Activated naive CD4-positive, alpha-beta T cell treated with anti-CD3 and anti-CD28 coated beads, Interleukin-2, amount 10 ng/mL, durations not matched to agents 7 days and 5 days (primary cell): ENCODE measurements at regions not wholly inside any gene's neighbourhood (a gene's known extent, or its start where the extent isn't known, plus 50 kb on each side); places are given as distances from the start of the nearest gene placed in this dataset.

Experiments used
- CTCF ChIA-PET: fragments of 350-600 bp; sonication (Branson Sonifier 250); formaldehyde crosslinking; loops from one replicate; lab custom pipeline; 2021; ENCODE audit warnings: antibody characterized with exemption; lab: Charles Lee
- DNase-seq: peaks from one replicate; pipeline ENCODE4 v3.0.0-alpha.2; 2020
- H3K27ac Mint-ChIP-seq: one replicate; pipeline ENCODE4 v1.8.0; 2021; ENCODE audit warnings: mild to moderate bottlenecking, moderate library complexity, mixed read lengths
- H3K27me3 Mint-ChIP-seq: one replicate; pipeline ENCODE4 v1.8.0; 2021; ENCODE audit warnings: mild to moderate bottlenecking, mixed read lengths
- H3K36me3 Mint-ChIP-seq: one replicate; pipeline ENCODE4 v1.8.0; 2021; ENCODE audit warnings: mixed read lengths
- H3K4me1 Mint-ChIP-seq: one replicate; pipeline ENCODE4 v1.8.0; 2021; ENCODE audit warnings: mixed read lengths
- H3K4me3 Mint-ChIP-seq: one replicate; pipeline ENCODE4 v1.8.0; 2021; ENCODE audit warnings: mild to moderate bottlenecking, moderate library complexity, mixed read lengths
- H3K9me3 Mint-ChIP-seq: one replicate; pipeline ENCODE4 v1.8.0; 2021; ENCODE audit warnings: mixed read lengths

DNA sequence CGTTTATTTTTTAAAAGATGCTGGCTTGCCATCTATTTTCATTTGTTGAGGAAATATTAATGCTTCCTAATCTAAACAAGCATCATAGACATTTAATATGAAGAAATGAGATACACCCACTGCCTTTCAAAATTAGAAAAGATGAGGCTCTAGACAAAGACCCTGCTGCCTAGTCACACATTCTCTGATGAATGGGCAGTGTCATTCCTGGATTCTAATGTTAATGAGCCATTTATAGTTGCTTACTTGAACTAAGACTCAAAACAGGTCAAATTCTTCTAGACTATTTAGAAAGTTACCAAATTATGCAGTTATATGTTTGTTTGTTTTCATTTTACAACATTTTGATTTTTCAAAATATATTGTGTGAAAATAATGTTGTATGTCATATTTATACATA lies 237.6 kb downstream of the CDH7 start:
- no peak for DNase-seq
- Mint-ChIP-seq H3K27me3 (no peaks in the 10 kb centered on the region), H3K27ac (no peak overlapping the region), H3K9me3 (peaks cover 1% of the 10 kb centered on the region), H3K4me1 (no peaks in the 10 kb centered on the region), H3K36me3 (no peaks in the 10 kb centered on the region), H3K4me3 (no peak overlapping the region)
- CTCF ChIA-PET, result no interaction called here

DNA sequence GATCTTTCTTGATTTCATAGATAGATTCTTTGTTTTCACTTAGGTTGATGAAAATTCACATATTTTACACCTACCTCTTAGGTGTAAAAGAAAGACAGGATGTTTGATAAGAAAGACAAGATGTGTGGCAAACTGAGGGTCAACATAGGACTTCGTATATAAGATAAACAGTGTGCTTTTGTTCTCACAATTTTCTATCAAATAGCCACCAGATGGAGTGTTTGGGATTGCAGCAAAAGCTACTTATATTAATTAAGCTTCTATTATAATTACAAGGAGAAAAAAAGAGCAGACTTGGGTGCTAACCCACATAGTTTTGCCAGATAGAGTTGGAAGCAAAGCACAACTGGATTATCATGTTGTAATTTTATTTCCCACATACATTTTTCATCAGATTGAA lies 232.9 kb downstream of the CDH7 start:
- DNase-seq, result no peak
- no peaks in the 10 kb centered on the region for H3K36me3 Mint-ChIP-seq
- CTCF ChIA-PET, result no interaction called here
- no peaks in the 10 kb centered on the region for H3K27me3 Mint-ChIP-seq
- H3K9me3 Mint-ChIP-seq, result peaks cover 13% of the 10 kb centered on the region
- H3K4me1 Mint-ChIP-seq, result no peaks in the 10 kb centered on the region
- no peak overlapping the region for H3K27ac Mint-ChIP-seq
- no peak overlapping the region for H3K4me3 Mint-ChIP-seq

DNA sequence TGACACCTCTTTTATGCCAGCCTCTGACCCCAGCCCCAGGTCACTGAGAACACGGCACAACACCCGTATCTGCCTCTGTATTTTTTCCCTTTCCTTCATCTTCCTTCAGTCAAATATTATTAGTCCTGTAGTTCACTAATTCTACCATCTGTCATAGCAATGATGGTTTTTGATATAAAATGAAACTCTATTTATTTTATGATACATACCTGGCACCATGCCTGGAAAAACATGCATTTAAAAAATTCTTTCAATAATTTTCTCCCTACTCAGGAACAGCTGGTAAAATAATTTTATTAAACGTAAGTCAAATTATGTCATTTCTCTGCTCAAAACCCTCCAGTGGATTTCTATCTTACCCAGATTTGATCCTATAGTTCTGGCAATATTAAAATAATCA lies 224.7 kb downstream of the CDH7 start:
- no peaks in the 10 kb centered on the region for H3K4me1 Mint-ChIP-seq
- H3K9me3 Mint-ChIP-seq, result peaks cover 4% of the 10 kb centered on the region
- no peaks in the 10 kb centered on the region for H3K36me3 Mint-ChIP-seq
- no peaks in the 10 kb centered on the region for H3K27me3 Mint-ChIP-seq
- H3K27ac Mint-ChIP-seq, result no peak overlapping the region
- CTCF ChIA-PET, result no interaction called here
- DNase-seq, result no peak
- no peak overlapping the region for H3K4me3 Mint-ChIP-seq

DNA sequence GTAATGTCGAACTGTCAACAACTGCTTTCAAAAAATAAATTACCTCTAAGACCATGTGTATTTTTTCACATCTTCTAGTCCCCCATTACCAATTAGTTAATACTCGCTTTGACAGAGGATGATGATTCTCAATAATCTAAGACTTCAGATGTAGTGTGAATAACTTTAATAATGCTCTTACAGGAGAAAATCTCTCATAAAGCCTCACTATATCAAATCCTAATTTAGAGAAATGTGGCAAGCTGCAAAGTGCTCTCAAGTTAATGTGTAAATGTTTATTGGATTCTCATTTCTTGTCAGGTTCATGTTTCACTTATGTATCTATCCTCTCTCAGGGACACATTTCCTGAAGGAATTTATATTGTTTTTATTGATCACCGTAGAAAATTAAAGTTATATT lies 223.9 kb downstream of the CDH7 start:
- Mint-ChIP-seq H3K36me3 (no peaks in the 10 kb centered on the region), H3K4me3 (no peak overlapping the region), H3K27ac (no peak overlapping the region)

DNA sequence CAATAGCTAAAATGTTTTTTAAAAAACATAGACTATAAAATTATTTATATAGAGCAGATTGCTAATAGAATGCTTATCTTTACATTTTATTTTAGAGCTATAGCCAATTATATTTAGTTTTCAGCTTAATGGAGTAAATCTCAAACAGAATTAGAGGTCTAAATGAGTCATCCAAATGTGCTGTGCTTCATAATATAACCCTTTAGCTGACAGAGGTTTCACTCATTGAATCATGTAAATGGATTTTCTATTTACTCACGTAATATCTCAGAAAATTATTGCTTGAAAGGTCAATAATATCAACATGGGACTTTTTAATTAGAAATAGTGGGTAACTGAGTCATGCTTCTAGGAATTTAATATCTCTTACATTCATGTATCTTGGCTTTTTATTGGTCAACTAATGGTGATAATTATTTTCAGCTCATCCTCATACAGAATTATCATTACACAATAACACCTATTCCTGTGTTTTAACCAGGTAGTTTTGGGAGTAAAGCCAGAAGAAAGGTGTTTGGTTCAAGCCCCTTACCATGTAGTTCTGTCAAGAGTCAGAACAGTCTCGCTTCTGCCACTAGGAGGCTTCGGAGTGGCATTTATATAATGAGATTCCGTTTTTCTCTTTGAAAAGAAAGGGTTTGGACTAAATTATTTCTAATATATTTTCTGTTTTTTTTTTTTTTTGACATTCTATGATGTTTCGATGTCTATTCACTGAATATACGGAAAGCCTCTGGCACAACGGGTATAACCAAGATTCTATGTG lies 217.6 kb downstream of the CDH7 start:
- Mint-ChIP-seq H3K4me3 (no peak overlapping the region), H3K27ac (no peak overlapping the region), H3K27me3 (no peaks in the 10 kb centered on the region), H3K4me1 (no peaks in the 10 kb centered on the region), H3K9me3 (peaks cover 5% of the 10 kb centered on the region), H3K36me3 (no peaks in the 10 kb centered on the region)
- DNase-seq, result no peak
- CTCF ChIA-PET, result no interaction called here

More for the DNA sequence above, 223.9 kb downstream of the CDH7 start:
- H3K9me3 Mint-ChIP-seq, result peaks cover 2% of the 10 kb centered on the region
- H3K27me3 Mint-ChIP-seq, result no peaks in the 10 kb centered on the region
- DNase-seq, result no peak
- CTCF ChIA-PET, result no interaction called here
- no peaks in the 10 kb centered on the region for H3K4me1 Mint-ChIP-seq

DNA sequence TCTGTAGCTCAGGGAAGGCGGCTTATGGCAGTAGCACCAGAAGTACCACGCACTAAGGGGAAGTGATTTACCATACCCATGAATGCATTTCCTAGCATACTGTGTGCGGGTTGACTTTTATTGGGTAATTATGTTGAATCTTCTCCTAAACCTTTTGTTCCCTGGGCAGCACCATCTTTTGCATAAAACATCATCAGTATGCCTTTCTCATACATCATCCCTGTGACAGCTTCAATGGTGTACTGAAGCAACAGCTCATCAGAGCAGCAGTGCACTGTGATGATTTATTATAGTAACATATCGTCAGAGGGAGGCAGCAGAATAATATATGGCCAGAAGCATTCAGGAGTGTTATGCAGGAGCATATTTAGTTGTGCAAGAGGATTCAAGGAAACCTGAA lies 204.9 kb downstream of the CDH7 start:
- Mint-ChIP-seq H3K36me3 (no peaks in the 10 kb centered on the region), H3K9me3 (peaks cover 7% of the 10 kb centered on the region), H3K27me3 (no peaks in the 10 kb centered on the region), H3K4me3 (no peak overlapping the region), H3K27ac (no peak overlapping the region), H3K4me1 (no peaks in the 10 kb centered on the region)
- CTCF ChIA-PET, result no interaction called here
- no peak for DNase-seq

DNA sequence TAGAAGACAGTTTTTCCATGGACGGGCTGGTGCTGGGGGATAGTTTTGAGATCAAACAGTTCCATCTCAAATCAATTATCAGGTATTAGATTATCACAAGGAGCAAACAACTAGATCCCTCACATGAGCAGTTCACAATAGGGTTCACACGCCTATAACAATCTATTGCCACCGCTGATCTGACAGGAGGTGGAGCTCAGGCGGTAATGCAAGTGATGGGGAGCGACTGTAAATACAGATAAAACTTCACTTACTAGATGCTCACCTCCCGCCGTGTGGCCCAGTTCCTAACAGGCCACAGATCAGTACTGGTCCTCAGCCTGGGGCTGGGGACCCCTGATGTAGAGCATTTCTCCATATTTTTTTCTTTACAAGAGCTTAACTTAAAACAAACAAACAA lies 203.6 kb downstream of the CDH7 start:
- Mint-ChIP-seq H3K27ac (no peak overlapping the region), H3K36me3 (no peaks in the 10 kb centered on the region), H3K4me3 (no peak overlapping the region), H3K9me3 (peaks cover 7% of the 10 kb centered on the region), H3K4me1 (no peaks in the 10 kb centered on the region), H3K27me3 (no peaks in the 10 kb centered on the region)
- DNase-seq, result no peak
- CTCF ChIA-PET, result no interaction called here

DNA sequence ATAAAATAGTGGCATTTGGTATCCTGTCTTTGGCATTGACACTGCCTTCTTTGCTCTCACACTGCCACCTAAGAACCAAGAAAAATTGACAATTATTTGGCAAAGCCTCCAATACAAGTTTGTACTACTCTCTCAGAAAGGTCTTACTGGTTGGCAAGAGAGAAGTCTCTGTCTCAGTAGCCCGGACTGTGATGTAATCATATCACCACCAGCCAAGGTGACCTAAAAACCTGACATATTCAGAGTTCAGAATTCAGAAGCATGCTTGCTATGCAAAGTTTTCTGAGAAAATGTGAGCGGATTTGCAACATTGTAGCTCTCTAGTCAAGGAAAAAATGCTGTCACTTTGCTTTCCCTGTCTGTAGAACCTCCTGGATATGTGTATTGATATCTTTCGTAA lies 196.0 kb downstream of the CDH7 start:
- peaks cover 5% of the 10 kb centered on the region for H3K9me3 Mint-ChIP-seq
- no peak overlapping the region for H3K27ac Mint-ChIP-seq
- no peaks in the 10 kb centered on the region for H3K36me3 Mint-ChIP-seq
- H3K4me1 Mint-ChIP-seq, result no peaks in the 10 kb centered on the region
- H3K4me3 Mint-ChIP-seq, result no peak overlapping the region
- no peak for DNase-seq
- CTCF ChIA-PET, result no interaction called here
- H3K27me3 Mint-ChIP-seq, result no peaks in the 10 kb centered on the region

DNA sequence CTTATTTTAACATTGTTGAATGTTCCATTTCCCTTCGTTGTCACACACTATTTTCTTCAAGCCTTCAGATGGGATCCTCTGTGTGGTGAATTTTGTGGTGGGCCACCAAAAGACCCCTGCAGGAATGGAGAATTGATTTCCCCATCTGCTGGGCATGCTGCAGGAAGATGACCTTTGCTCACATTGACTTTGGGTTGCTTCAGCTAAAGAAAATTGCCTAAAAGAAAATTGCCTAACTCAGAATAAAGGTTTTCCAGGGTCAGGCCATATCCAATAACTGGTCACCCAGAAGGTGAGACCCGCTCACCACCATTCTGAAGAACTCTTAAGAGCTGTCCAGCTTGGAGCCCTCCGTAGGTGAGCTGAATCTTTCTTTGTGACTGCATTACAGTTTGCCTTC lies 192.5 kb downstream of the CDH7 start:
- CTCF ChIA-PET, result no interaction called here
- H3K27ac Mint-ChIP-seq, result no peak overlapping the region
- no peak for DNase-seq
- peaks cover 2% of the 10 kb centered on the region for H3K9me3 Mint-ChIP-seq
- H3K27me3 Mint-ChIP-seq, result no peaks in the 10 kb centered on the region
- no peaks in the 10 kb centered on the region for H3K4me1 Mint-ChIP-seq
- H3K4me3 Mint-ChIP-seq, result no peak overlapping the region
- H3K36me3 Mint-ChIP-seq, result no peaks in the 10 kb centered on the region

DNA sequence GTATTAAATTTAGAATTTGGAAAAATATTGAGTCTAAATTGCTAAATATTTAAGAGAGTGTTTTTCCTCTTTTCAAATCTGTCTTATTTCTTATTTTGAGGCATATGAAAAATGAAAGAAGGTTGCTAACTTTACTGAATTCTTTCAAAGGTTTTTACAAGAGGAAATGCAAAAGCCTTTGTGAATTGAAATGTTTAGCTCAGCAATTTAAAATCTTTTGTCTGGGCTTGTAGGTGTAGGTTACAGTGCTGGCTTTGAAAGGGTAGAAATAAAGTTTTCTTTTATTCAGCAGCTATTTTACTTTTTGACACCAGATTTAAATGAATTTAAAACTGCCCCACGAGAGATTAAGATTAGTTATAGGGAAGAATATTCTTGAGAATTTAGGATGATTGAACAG lies 192.0 kb downstream of the CDH7 start:
- Mint-ChIP-seq H3K4me1 (no peaks in the 10 kb centered on the region), H3K36me3 (no peaks in the 10 kb centered on the region)
- CTCF ChIA-PET, result no interaction called here

DNA sequence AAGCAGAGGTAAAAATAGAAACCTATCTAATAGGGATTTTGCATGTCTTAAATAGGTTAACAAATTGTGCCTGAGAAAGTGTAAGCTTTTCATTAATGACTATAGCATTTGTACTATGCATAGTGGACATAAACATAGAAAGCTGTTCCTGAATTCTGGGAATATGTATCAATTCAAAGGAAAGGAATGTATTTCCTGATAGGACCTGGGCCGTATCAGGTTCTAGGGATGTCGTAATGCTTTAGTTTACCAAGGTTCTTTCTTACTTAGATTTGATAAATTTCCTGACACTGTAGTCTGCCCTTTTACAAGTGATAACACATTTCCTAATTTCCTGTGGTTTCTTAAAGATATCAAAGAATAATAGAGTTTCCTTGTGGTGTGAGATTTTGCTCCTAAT lies 191.3 kb downstream of the CDH7 start:
- Mint-ChIP-seq H3K9me3 (peaks cover 2% of the 10 kb centered on the region), H3K4me3 (no peak overlapping the region), H3K4me1 (no peaks in the 10 kb centered on the region), H3K27me3 (no peaks in the 10 kb centered on the region), H3K27ac (no peak overlapping the region), H3K36me3 (no peaks in the 10 kb centered on the region)
- no peak for DNase-seq
- CTCF ChIA-PET, result no interaction called here

More for the DNA sequence above, 192.0 kb downstream of the CDH7 start:
- Mint-ChIP-seq H3K9me3 (peaks cover 2% of the 10 kb centered on the region), H3K27me3 (no peaks in the 10 kb centered on the region), H3K4me3 (no peak overlapping the region), H3K27ac (no peak overlapping the region)
- no peak for DNase-seq

DNA sequence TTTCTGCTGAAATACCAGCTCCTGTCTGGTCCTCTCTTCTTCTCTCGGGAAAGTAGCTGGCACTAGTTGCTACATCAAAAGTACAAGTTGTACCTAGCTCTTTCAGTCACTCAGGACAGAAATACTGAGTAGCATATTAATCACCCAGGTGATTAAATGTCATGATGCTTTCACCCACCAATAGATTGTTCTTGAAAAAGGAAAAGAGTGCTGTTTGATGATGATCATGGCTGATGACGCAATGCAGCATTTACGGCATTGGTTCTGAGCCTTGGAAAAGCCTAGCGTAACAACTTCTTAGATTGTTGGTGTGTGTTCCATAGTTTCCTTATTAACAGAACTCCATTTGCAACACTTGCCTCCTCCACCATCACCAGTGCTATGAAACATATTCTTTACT lies 190.7 kb downstream of the CDH7 start:
- Mint-ChIP-seq H3K4me1 (no peaks in the 10 kb centered on the region), H3K9me3 (peaks cover 2% of the 10 kb centered on the region), H3K36me3 (no peaks in the 10 kb centered on the region), H3K27me3 (no peaks in the 10 kb centered on the region), H3K4me3 (no peak overlapping the region), H3K27ac (no peak overlapping the region)
- CTCF ChIA-PET, result no interaction called here
- DNase-seq, result no peak
